Esophagus squamous epithelium (tissue), 4 donors: ENCODE measurements at regions not wholly inside any gene's neighbourhood (a gene's known extent, or its start where the extent isn't known, plus 50 kb on each side); places are given as distances from the start of the nearest gene placed in this dataset.

Experiments used
- POLR2A ChIP-seq, 4 donors: fragments of 450-650 bp; IDR thresholded peaks; one replicate each; pipeline ENCODE4 v1.6.1; 2017; ENCODE audit warnings: antibody characterized with exemption in 4 of 4, mild to moderate bottlenecking in 4 of 4, moderate library complexity in 3 of 4
- TF ChIP-seq, protein P1 (sequence below), 6 experiments: fragments of 450-650 bp in 4 of 6; fragments of 200-600 bp in 2 of 6; sonication (generic) in 2 of 6; IDR thresholded peaks; one replicate each; pipeline ENCODE4 v1.5.1; 2016 to 2019; ENCODE audit warnings: antibody characterized with exemption in 6 of 6, mild to moderate bottlenecking in 4 of 6, moderate library complexity in 4 of 6

GRCh38 chr1:25126562-25126961, 105.7 kb downstream of the SYF2 start:
- TF ChIP-seq POLR2A (IDR thresholded peaks at IDR 0.05) = no peak
- TF ChIP-seq, protein P1, sequence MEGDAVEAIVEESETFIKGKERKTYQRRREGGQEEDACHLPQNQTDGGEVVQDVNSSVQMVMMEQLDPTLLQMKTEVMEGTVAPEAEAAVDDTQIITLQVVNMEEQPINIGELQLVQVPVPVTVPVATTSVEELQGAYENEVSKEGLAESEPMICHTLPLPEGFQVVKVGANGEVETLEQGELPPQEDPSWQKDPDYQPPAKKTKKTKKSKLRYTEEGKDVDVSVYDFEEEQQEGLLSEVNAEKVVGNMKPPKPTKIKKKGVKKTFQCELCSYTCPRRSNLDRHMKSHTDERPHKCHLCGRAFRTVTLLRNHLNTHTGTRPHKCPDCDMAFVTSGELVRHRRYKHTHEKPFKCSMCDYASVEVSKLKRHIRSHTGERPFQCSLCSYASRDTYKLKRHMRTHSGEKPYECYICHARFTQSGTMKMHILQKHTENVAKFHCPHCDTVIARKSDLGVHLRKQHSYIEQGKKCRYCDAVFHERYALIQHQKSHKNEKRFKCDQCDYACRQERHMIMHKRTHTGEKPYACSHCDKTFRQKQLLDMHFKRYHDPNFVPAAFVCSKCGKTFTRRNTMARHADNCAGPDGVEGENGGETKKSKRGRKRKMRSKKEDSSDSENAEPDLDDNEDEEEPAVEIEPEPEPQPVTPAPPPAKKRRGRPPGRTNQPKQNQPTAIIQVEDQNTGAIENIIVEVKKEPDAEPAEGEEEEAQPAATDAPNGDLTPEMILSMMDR (IDR thresholded peaks at IDR 0.05) = no peak
